ENCODE measurements at regions not wholly inside any gene's neighbourhood (a gene's known extent, or its start where the extent isn't known, plus 50 kb on each side); places are given as distances from the start of the nearest gene placed in this dataset.
A peak's percentile ranks its signal among the peaks of the same experiment; 100 is the strongest.
"Not testable (repeated sequence)": the region's sequence is repeated elsewhere in the genome, so short reads cannot be mapped to it uniquely, and the experiment has no call there.

GRCh38 chr2:184993746-184994145 lies 395.4 kb downstream of the ZNF804A start:
- DNase-seq (ENCODE audit: low read depth, low spot score): no peak
- Histone ChIP-seq H3K36me3 (ENCODE audit: control insufficient read depth, insufficient read depth, low read length) (no peaks in the 10 kb centered on the region), H3K27me3 (ENCODE audit: control insufficient read depth, insufficient read depth, low read length) (no peaks in the 10 kb centered on the region), H3K9me3 (ENCODE audit: control insufficient read depth, insufficient read depth, low read length) (no peaks in the 10 kb centered on the region), H3K27ac (ENCODE audit: low read length) (no peak overlapping the region), H3K4me3 (ENCODE audit: low read length) (no peak overlapping the region), H3K4me1 (ENCODE audit: control insufficient read depth, insufficient read depth, low read length) (no peaks in the 10 kb centered on the region)
- no CpG with 5 or more reads among the region's 2 CpGs for WGBS (ENCODE audit: insufficient coverage, insufficient read length)

GRCh38 chr2:185006481-185006880 lies 408.2 kb downstream of the ZNF804A start:
- Histone ChIP-seq H3K27ac (ENCODE audit: low read length) (no peak overlapping the region), H3K4me1 (ENCODE audit: control insufficient read depth, insufficient read depth, low read length) (no peaks in the 10 kb centered on the region; the same call in 1 of the 2 replicates), H3K4me3 (ENCODE audit: low read length) (no peak overlapping the region), H3K36me3 (ENCODE audit: control insufficient read depth, insufficient read depth, low read length) (no peaks in the 10 kb centered on the region), H3K9me3 (ENCODE audit: control insufficient read depth, insufficient read depth, low read length) (no peaks in the 10 kb centered on the region; the same call in 1 of the 2 replicates), H3K27me3 (ENCODE audit: control insufficient read depth, insufficient read depth, low read length) (no peaks in the 10 kb centered on the region)
- no CpG with 5 or more reads among the region's 4 CpGs for WGBS (ENCODE audit: insufficient coverage, insufficient read length)
- peak; percentile 25 for DNase-seq (ENCODE audit: low read depth, low spot score)

GRCh38 chr2:185012643-185013042 lies 414.3 kb downstream of the ZNF804A start:
- Histone ChIP-seq H3K27me3 (ENCODE audit: control insufficient read depth, insufficient read depth, low read length) (no peaks in the 10 kb centered on the region), H3K9me3 (ENCODE audit: control insufficient read depth, insufficient read depth, low read length) (no peaks in the 10 kb centered on the region; the same call in 1 of the 2 replicates), H3K4me1 (ENCODE audit: control insufficient read depth, insufficient read depth, low read length) (no peaks in the 10 kb centered on the region), H3K27ac (ENCODE audit: low read length) (no peak overlapping the region), H3K36me3 (ENCODE audit: control insufficient read depth, insufficient read depth, low read length) (no peaks in the 10 kb centered on the region), H3K4me3 (ENCODE audit: low read length) (no peak overlapping the region)
- DNase-seq (ENCODE audit: low read depth, low spot score): no peak
- no CpG with 5 or more reads among the region's 3 CpGs for WGBS (ENCODE audit: insufficient coverage, insufficient read length)

- Histone ChIP-seq H3K36me3 (ENCODE audit: control insufficient read depth, insufficient read depth, low read length) (no peaks in the 10 kb centered on the region), H3K9me3 (ENCODE audit: control insufficient read depth, insufficient read depth, low read length) (no peaks in the 10 kb centered on the region; the same call in 1 of the 2 replicates), H3K4me1 (ENCODE audit: control insufficient read depth, insufficient read depth, low read length) (no peaks in the 10 kb centered on the region), H3K4me3 (ENCODE audit: low read length) (no peak overlapping the region), H3K27ac (ENCODE audit: low read length) (no peak overlapping the region), H3K27me3 (ENCODE audit: control insufficient read depth, insufficient read depth, low read length) (no peaks in the 10 kb centered on the region)
- no peak for DNase-seq (ENCODE audit: low read depth, low spot score)
These were observed 415.7 kb downstream of the ZNF804A start for GRCh38 chr2:185014076-185014475.

- not testable (repeated sequence) for DNase-seq (ENCODE audit: low read depth, low spot score); H3K27me3 ChIP-seq (ENCODE audit: control insufficient read depth, insufficient read depth, low read length); H3K4me3 ChIP-seq (ENCODE audit: low read length); H3K9me3 ChIP-seq (ENCODE audit: control insufficient read depth, insufficient read depth, low read length); H3K36me3 ChIP-seq (ENCODE audit: control insufficient read depth, insufficient read depth, low read length); H3K27ac ChIP-seq (ENCODE audit: low read length); H3K4me1 ChIP-seq (ENCODE audit: control insufficient read depth, insufficient read depth, low read length)
- WGBS (ENCODE audit: insufficient coverage, insufficient read length): no CpG with 5 or more reads among the region's 3 CpGs
These were observed 427.6 kb downstream of the ZNF804A start for GRCh38 chr2:185025891-185026290.

GRCh38 chr2:185035906-185036305 lies 437.6 kb downstream of the ZNF804A start:
- H3K27me3 ChIP-seq (ENCODE audit: control insufficient read depth, insufficient read depth, low read length): no peaks in the 10 kb centered on the region
- no peak for DNase-seq (ENCODE audit: low read depth, low spot score)
- no peaks in the 10 kb centered on the region for H3K36me3 ChIP-seq (ENCODE audit: control insufficient read depth, insufficient read depth, low read length)
- no peak overlapping the region for H3K4me3 ChIP-seq (ENCODE audit: low read length)
- no peak overlapping the region for H3K27ac ChIP-seq (ENCODE audit: low read length)
- no peaks in the 10 kb centered on the region for H3K4me1 ChIP-seq (ENCODE audit: control insufficient read depth, insufficient read depth, low read length)
- WGBS (ENCODE audit: insufficient coverage, insufficient read length): no CpG with 5 or more reads among the region's 4 CpGs
- H3K9me3 ChIP-seq (ENCODE audit: control insufficient read depth, insufficient read depth, low read length): no peaks in the 10 kb centered on the region

GRCh38 chr2:185044323-185044874 lies 446.1 kb downstream of the ZNF804A start:
- Histone ChIP-seq H3K27me3 (ENCODE audit: control insufficient read depth, insufficient read depth, low read length) (no peaks in the 10 kb centered on the region), H3K27ac (ENCODE audit: low read length) (no peak overlapping the region)
- no CpG with 5 or more reads among the region's 7 CpGs for WGBS (ENCODE audit: insufficient coverage, insufficient read length)

GRCh38 chr2:185050804-185051203 lies 452.5 kb downstream of the ZNF804A start:
- no CpG with 5 or more reads among the region's 2 CpGs for WGBS (ENCODE audit: insufficient coverage, insufficient read length)

More at GRCh38 chr2:185044323-185044874, 446.1 kb downstream of the ZNF804A start:
- H3K4me3 ChIP-seq (ENCODE audit: low read length): no peak overlapping the region
- H3K36me3 ChIP-seq (ENCODE audit: control insufficient read depth, insufficient read depth, low read length): no peaks in the 10 kb centered on the region
- DNase-seq (ENCODE audit: low read depth, low spot score): no peak
- no peaks in the 10 kb centered on the region for H3K4me1 ChIP-seq (ENCODE audit: control insufficient read depth, insufficient read depth, low read length)
- H3K9me3 ChIP-seq (ENCODE audit: control insufficient read depth, insufficient read depth, low read length): no peaks in the 10 kb centered on the region

GRCh38 chr2:185063761-185064160 lies 465.4 kb downstream of the ZNF804A start:
- Histone ChIP-seq H3K27me3 (ENCODE audit: control insufficient read depth, insufficient read depth, low read length) (no peaks in the 10 kb centered on the region), H3K4me3 (ENCODE audit: low read length) (no peak overlapping the region)
- WGBS (ENCODE audit: insufficient coverage, insufficient read length): no CpG with 5 or more reads among the region's 1 CpG

More at GRCh38 chr2:185050804-185051203, 452.5 kb downstream of the ZNF804A start:
- Histone ChIP-seq H3K9me3 (ENCODE audit: control insufficient read depth, insufficient read depth, low read length) (no peaks in the 10 kb centered on the region), H3K27ac (ENCODE audit: low read length) (no peak overlapping the region), H3K4me1 (ENCODE audit: control insufficient read depth, insufficient read depth, low read length) (no peaks in the 10 kb centered on the region), H3K4me3 (ENCODE audit: low read length) (no peak overlapping the region), H3K27me3 (ENCODE audit: control insufficient read depth, insufficient read depth, low read length) (no peaks in the 10 kb centered on the region), H3K36me3 (ENCODE audit: control insufficient read depth, insufficient read depth, low read length) (no peaks in the 10 kb centered on the region)
- no peak for DNase-seq (ENCODE audit: low read depth, low spot score)

GRCh38 chr2:185066128-185066527 lies 467.8 kb downstream of the ZNF804A start:
- no peaks in the 10 kb centered on the region for H3K36me3 ChIP-seq (ENCODE audit: control insufficient read depth, insufficient read depth, low read length)
- WGBS (ENCODE audit: insufficient coverage, insufficient read length): no CpG with 5 or more reads among the region's 1 CpG
- H3K27me3 ChIP-seq (ENCODE audit: control insufficient read depth, insufficient read depth, low read length): no peaks in the 10 kb centered on the region
- H3K9me3 ChIP-seq (ENCODE audit: control insufficient read depth, insufficient read depth, low read length): no peaks in the 10 kb centered on the region
- DNase-seq (ENCODE audit: low read depth, low spot score): no peak
- no peak overlapping the region for H3K27ac ChIP-seq (ENCODE audit: low read length)
- H3K4me1 ChIP-seq (ENCODE audit: control insufficient read depth, insufficient read depth, low read length): no peaks in the 10 kb centered on the region
- no peak overlapping the region for H3K4me3 ChIP-seq (ENCODE audit: low read length)

More at GRCh38 chr2:185063761-185064160, 465.4 kb downstream of the ZNF804A start:
- Histone ChIP-seq H3K36me3 (ENCODE audit: control insufficient read depth, insufficient read depth, low read length) (no peaks in the 10 kb centered on the region), H3K4me1 (ENCODE audit: control insufficient read depth, insufficient read depth, low read length) (no peaks in the 10 kb centered on the region), H3K9me3 (ENCODE audit: control insufficient read depth, insufficient read depth, low read length) (no peaks in the 10 kb centered on the region), H3K27ac (ENCODE audit: low read length) (no peak overlapping the region)
- no peak for DNase-seq (ENCODE audit: low read depth, low spot score)

GRCh38 chr2:185069107-185069506 lies 470.8 kb downstream of the ZNF804A start:
- no peak overlapping the region for H3K4me3 ChIP-seq (ENCODE audit: low read length)
- no peaks in the 10 kb centered on the region for H3K9me3 ChIP-seq (ENCODE audit: control insufficient read depth, insufficient read depth, low read length)
- no peak overlapping the region for H3K27ac ChIP-seq (ENCODE audit: low read length)
- H3K27me3 ChIP-seq (ENCODE audit: control insufficient read depth, insufficient read depth, low read length): no peaks in the 10 kb centered on the region
- no peaks in the 10 kb centered on the region for H3K36me3 ChIP-seq (ENCODE audit: control insufficient read depth, insufficient read depth, low read length)
- no peaks in the 10 kb centered on the region for H3K4me1 ChIP-seq (ENCODE audit: control insufficient read depth, insufficient read depth, low read length)
- no CpG with 5 or more reads among the region's 2 CpGs for WGBS (ENCODE audit: insufficient coverage, insufficient read length)
- DNase-seq (ENCODE audit: low read depth, low spot score): no peak

Measured in iPS DF 6.9 (cell line).